ENCODE measurements at regions not wholly inside any gene's neighbourhood (a gene's known extent, or its start where the extent isn't known, plus 50 kb on each side); places are given as distances from the start of the nearest gene placed in this dataset.

GRCh38 chr13:21777166-21777565 lies 106.3 kb downstream of the FGF9 start:
- Histone ChIP-seq H2AFZ (ENCODE audit: low read length) (no peak overlapping the region), H3K14ac (ENCODE audit: insufficient read length) (no peak overlapping the region), H4K91ac (replicated peaks; ENCODE audit: insufficient read length, low read length) (no peak overlapping the region), H2AK5ac (ENCODE audit: low read depth, low read length) (no peak overlapping the region), H3K79me2 (ENCODE audit: control insufficient read depth in 1 of 2, insufficient read depth in 2 of 2, low read length in 2 of 2) (no peaks in the 10 kb centered on the region), H2BK20ac (ENCODE audit: low read length) (no peak overlapping the region), H4K5ac (ENCODE audit: insufficient read length, low read depth, low read length) (no peak overlapping the region), H3K4me2 (ENCODE audit: insufficient read depth in 1 of 2, low read depth in 2 of 2, low read length in 2 of 2) (no peak overlapping the region), H3K56ac (replicated peaks; ENCODE audit: insufficient read length, low read depth, low read length) (no peak overlapping the region), H4K20me1 (replicated peaks in 1 of 2; ENCODE audit: control insufficient read depth in 1 of 2, insufficient read depth in 2 of 2, low read length in 2 of 2) (no peaks in the 10 kb centered on the region), H3K23me2 (ENCODE audit: low read depth, low read length) (no peaks in the 10 kb centered on the region), H2BK120ac (replicated peaks; ENCODE audit: low read depth, low read length) (no peak overlapping the region), H3K79me1 (ENCODE audit: low read depth, low read length) (no peaks in the 10 kb centered on the region), H3K27ac (ENCODE audit: low read depth, low read length) (no peak overlapping the region), H3K9me3 (ENCODE audit: insufficient read depth in 2 of 2, low read depth in 1 of 2, low read length in 1 of 2) (no peaks in the 10 kb centered on the region), H3K27me3 (replicated peaks in 1 of 4; ENCODE audit: control insufficient read depth in 3 of 4, extremely low read depth in 1 of 4, insufficient read depth in 3 of 4, low read length in 3 of 4) (no peaks in the 10 kb centered on the region), H3K4ac (replicated peaks; ENCODE audit: insufficient read length, low read depth, low read length) (no peak overlapping the region), H3K4me3 (ENCODE audit: extremely low read depth in 1 of 4, insufficient read depth in 2 of 4, low read depth in 3 of 4, low read length in 4 of 4) (no peak overlapping the region), H2BK15ac (ENCODE audit: low read length) (no peak overlapping the region), H2BK5ac (ENCODE audit: low read depth, low read length) (no peak overlapping the region), H3K36me3 (ENCODE audit: control insufficient read depth in 2 of 4, insufficient read depth in 4 of 4, low read length in 3 of 4) (no peaks in the 10 kb centered on the region), H3K4me1 (replicated peaks in 1 of 4; ENCODE audit: control insufficient read depth in 3 of 4, insufficient read depth in 4 of 4, low read length in 3 of 4) (no peaks in the 10 kb centered on the region), H4K8ac (ENCODE audit: extremely low read depth, insufficient read depth, low read length) (no peak overlapping the region), H2BK12ac (ENCODE audit: low read depth, low read length) (no peak overlapping the region), H3K18ac (ENCODE audit: extremely low read depth, low read length) (no peak overlapping the region), H3K23ac (ENCODE audit: insufficient read length) (no peak overlapping the region), H3K9ac (replicated peaks in 1 of 4; ENCODE audit: extremely low read depth in 1 of 4, low read depth in 3 of 4, low read length in 3 of 4) (no peak overlapping the region)
- WGBS, 2 experiments (ENCODE audit: extremely low coverage in 1 of 2, insufficient coverage in 1 of 2, insufficient read length in 1 of 2, insufficient replicate concordance in 2 of 2, low coverage in 1 of 2, low lambda C conversion rate in 2 of 2, missing lambda C conversion rate in 1 of 2): 95% methylated on average over 1 of the region's 1 CpG; no CpG with 5 or more reads in 1 of the 2 experiments
- POLR2A ChIA-PET (ENCODE audit: partially characterized antibody): no interaction called here
- CTCF ChIA-PET (ENCODE audit: partially characterized antibody): interaction anchor here (0.7 to 1.0 kb wide), 2 partner anchors 30 to 288 kb away, joined by 3 read pairs; no protein-coding TSS in a partner anchor
- DNase-seq (ENCODE audit: low read depth in 1 of 2, low spot score in 2 of 2) (no peak), FAIRE-seq (no peak)
- TF ChIP-seq CTBP2 (IDR thresholded peaks at IDR 0.05; ENCODE audit: borderline replicate concordance, insufficient read depth, insufficient read length, low read length) (no peak), ZNF274 (IDR thresholded peaks at IDR 0.05; ENCODE audit: borderline replicate concordance, extremely low read depth, low read length) (no peak), POLR2A (IDR thresholded peaks at IDR 0.05; ENCODE audit: control extremely low read depth in 1 of 2, low read depth in 2 of 2, low read length in 2 of 2) (no peak), RXRA (IDR thresholded peaks at IDR 0.05; ENCODE audit: insufficient read depth, low read depth, low read length) (no peak), BACH1 (IDR thresholded peaks at IDR 0.05; ENCODE audit: low read length) (no peak), SP2 (IDR thresholded peaks at IDR 0.05; ENCODE audit: low read length) (no peak), MAX (IDR thresholded peaks at IDR 0.05) (no peak), SIX5 (IDR thresholded peaks at IDR 0.05; ENCODE audit: low read depth, low read length) (no peak), RFX5 (IDR thresholded peaks at IDR 0.05; ENCODE audit: borderline replicate concordance, low read depth, low read length) (no peak), EGR1 (IDR thresholded peaks at IDR 0.05; ENCODE audit: borderline replicate concordance, low read depth, low read length) (no peak), KDM1A (IDR thresholded peaks at IDR 0.05; ENCODE audit: borderline replicate concordance, low read length) (no peak), CEBPB (IDR thresholded peaks at IDR 0.05; ENCODE audit: low read depth, low read length) (no peak), HDAC6 (IDR thresholded peaks at IDR 0.05; ENCODE audit: low read depth, low read length) (no peak), RNF2 (IDR thresholded peaks at IDR 0.05; ENCODE audit: borderline replicate concordance, low read depth, low read length, missing control alignments, poor library complexity, severe bottlenecking) (no peak), NRF1 (IDR thresholded peaks at IDR 0.05; ENCODE audit: low read depth, low read length) (no peak), POU5F1 (IDR thresholded peaks at IDR 0.05; ENCODE audit: low read depth, low read length) (no peak), CREB1 (IDR thresholded peaks at IDR 0.05) (no peak)
